GM23338 (cell line): ENCODE measurements at regions not wholly inside any gene's neighbourhood (a gene's known extent, or its start where the extent isn't known, plus 50 kb on each side); places are given as distances from the start of the nearest gene placed in this dataset.

ENCODE experiments used
- CREB1 ChIP-seq: fragments of 250-450 bp; sonication (Bioruptor Pico); IDR thresholded peaks from 2 replicates; pipeline ENCODE4 v1.5.0; 2020; ENCODE audit warnings: low read depth, mild to moderate bottlenecking, moderate library complexity
- CTCF ChIP-seq, 2 experiments: fragments of 200-600 bp in 1 of 2; sonication (generic) in 1 of 2; conservative IDR thresholded peaks; 2 replicates each; pipeline versions ENCODE4 v1.5.1 to v1.6.1; 2016 to 2017; ENCODE audit warnings: antibody characterized with exemption in 2 of 2, low read depth in 2 of 2, mild to moderate bottlenecking in 2 of 2, moderate library complexity in 1 of 2
- EZH2 ChIP-seq: fragments of 200-600 bp; sonication (generic); IDR thresholded peaks from one replicate; pipeline ENCODE4 v1.8.0; 2017; ENCODE audit warnings: antibody characterized with exemption, mild to moderate bottlenecking, low read depth; ENCODE audit not compliant: unreplicated experiment
- POLR2AphosphoS5 ChIP-seq: IDR thresholded peaks from 2 replicates; pipeline ENCODE4 v1.6.1; 2016; ENCODE audit warnings: antibody characterized with exemption, low read depth
- REST ChIP-seq: IDR thresholded peaks from one replicate; pipeline ENCODE4 v1.6.1; 2018; ENCODE audit warnings: antibody characterized with exemption; ENCODE audit not compliant: unreplicated experiment
- STAT1 ChIP-seq: IDR thresholded peaks from one replicate; pipeline ENCODE4 v1.6.1; 2016; ENCODE audit warnings: antibody characterized with exemption; ENCODE audit not compliant: unreplicated experiment

GRCh38 chr21:14058566-14058965 lies 152.2 kb downstream of the LIPI start:
- TF ChIP-seq CTCF (conservative IDR thresholded peaks at IDR 0.05; ENCODE audit: low read depth in 2 of 2) = no peak
- TF ChIP-seq REST = no peak
- TF ChIP-seq EZH2 = no peak
- TF ChIP-seq POLR2AphosphoS5 = no peak
- TF ChIP-seq STAT1 = no peak
- TF ChIP-seq CREB1 = no peak
